ENCODE measurements at regions not wholly inside any gene's neighbourhood (a gene's known extent, or its start where the extent isn't known, plus 50 kb on each side); places are given as distances from the start of the nearest gene placed in this dataset.

DNA sequence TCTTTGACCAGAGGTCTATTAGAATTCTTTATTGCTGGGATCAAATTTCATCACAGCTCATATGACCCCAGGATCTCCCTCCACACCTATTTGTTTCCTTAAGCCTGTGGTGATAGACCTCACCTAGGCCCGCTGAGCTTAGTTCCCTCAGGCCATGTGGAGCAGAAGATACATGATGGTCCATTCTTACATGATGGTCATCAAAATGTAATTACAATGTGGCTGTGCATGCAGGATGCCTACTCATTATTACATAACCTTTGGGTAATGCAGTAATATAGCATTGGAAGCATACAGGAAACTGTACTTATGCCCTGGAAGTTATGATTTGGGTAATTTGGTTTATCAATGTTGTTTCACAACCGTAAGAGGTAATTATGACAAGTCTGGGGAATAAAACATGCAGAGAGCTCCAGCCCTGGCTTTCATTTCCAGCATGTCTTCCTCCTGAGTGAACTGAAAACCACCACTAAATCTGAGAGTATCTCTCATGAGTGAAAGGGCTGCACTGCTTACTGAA is 67.0 kb upstream of the AGA start:
- no peaks in the 10 kb centered on the region for H4K20me1 ChIP-seq (ENCODE audit: insufficient read depth)
- no peak overlapping the region for H3K9ac ChIP-seq
- TF ChIP-seq, protein P1, sequence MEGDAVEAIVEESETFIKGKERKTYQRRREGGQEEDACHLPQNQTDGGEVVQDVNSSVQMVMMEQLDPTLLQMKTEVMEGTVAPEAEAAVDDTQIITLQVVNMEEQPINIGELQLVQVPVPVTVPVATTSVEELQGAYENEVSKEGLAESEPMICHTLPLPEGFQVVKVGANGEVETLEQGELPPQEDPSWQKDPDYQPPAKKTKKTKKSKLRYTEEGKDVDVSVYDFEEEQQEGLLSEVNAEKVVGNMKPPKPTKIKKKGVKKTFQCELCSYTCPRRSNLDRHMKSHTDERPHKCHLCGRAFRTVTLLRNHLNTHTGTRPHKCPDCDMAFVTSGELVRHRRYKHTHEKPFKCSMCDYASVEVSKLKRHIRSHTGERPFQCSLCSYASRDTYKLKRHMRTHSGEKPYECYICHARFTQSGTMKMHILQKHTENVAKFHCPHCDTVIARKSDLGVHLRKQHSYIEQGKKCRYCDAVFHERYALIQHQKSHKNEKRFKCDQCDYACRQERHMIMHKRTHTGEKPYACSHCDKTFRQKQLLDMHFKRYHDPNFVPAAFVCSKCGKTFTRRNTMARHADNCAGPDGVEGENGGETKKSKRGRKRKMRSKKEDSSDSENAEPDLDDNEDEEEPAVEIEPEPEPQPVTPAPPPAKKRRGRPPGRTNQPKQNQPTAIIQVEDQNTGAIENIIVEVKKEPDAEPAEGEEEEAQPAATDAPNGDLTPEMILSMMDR (conservative IDR thresholded peaks at IDR 0.05; ENCODE audit: low read depth, low read length): no peak
- no peaks in the 10 kb centered on the region for H3K4me1 ChIP-seq (ENCODE audit: low read depth, poor library complexity, severe bottlenecking)
- no peaks in the 10 kb centered on the region for H3K36me3 ChIP-seq (ENCODE audit: insufficient read depth)
- H3K27ac ChIP-seq: no peak overlapping the region
- H3K4me2 ChIP-seq: no peak overlapping the region
- no peaks in the 10 kb centered on the region for H3K27me3 ChIP-seq (ENCODE audit: insufficient read depth, low read depth)
- no peaks in the 10 kb centered on the region for H3K79me2 ChIP-seq (ENCODE audit: insufficient read depth, low read depth)
- no peak overlapping the region for H3K4me3 ChIP-seq (IDR thresholded peaks at IDR 0.05; ENCODE audit: insufficient read depth, low read depth, low read length)
- H2AFZ ChIP-seq (ENCODE audit: low read depth): no peak overlapping the region

DNA sequence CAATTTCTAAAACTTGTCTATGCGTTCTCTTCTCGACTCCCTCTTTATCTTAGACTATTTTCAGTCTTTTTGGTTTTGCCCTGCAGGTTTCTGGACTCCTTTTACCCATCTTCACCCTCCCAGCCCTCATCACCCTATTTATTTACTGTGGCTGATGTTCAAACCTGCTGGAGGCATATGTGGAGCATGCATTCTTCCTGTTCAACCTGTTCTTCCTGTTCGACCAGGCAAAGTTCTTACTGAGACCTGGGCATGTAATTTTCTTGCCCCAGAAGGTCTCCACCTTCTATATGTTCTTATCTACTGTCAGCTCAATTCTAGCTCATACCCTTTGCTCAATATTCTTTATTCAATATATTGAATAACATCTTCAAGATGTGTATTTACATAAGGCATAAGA is 69.4 kb upstream of the AGA start:
- Histone ChIP-seq H4K20me1 (ENCODE audit: insufficient read depth) (no peaks in the 10 kb centered on the region), H3K4me3 (IDR thresholded peaks at IDR 0.05; ENCODE audit: insufficient read depth, low read depth, low read length) (no peak overlapping the region), H3K4me1 (ENCODE audit: low read depth, poor library complexity, severe bottlenecking) (no peaks in the 10 kb centered on the region), H3K36me3 (ENCODE audit: insufficient read depth) (no peaks in the 10 kb centered on the region), H3K4me2 (no peak overlapping the region), H3K27me3 (ENCODE audit: insufficient read depth, low read depth) (no peaks in the 10 kb centered on the region), H2AFZ (ENCODE audit: low read depth) (no peak overlapping the region), H3K79me2 (ENCODE audit: insufficient read depth, low read depth) (no peaks in the 10 kb centered on the region), H3K27ac (no peak overlapping the region), H3K9ac (no peak overlapping the region)
- TF ChIP-seq, protein P1 (conservative IDR thresholded peaks at IDR 0.05; ENCODE audit: low read depth, low read length): no peak

DNA sequence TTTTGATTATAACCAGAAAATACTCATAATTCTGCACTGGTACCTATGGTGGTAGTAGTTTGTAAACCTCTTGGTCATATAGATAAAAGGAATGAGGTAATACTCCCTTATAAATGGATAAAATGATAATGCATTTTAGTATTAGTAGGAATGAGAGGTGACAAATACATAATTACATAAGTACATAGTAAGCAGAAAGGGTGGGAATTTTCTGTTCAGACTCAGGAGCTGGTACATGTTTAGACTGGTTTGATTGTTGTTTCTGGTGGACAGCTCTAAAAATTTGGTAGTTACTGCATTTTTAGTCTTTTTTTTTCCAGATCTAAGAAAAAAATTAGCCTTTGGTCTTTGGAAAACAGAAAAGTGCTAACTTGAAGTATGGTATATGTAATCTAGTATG is 70.4 kb upstream of the AGA start:
- no peaks in the 10 kb centered on the region for H3K27me3 ChIP-seq (ENCODE audit: insufficient read depth, low read depth)
- no peaks in the 10 kb centered on the region for H3K4me1 ChIP-seq (ENCODE audit: low read depth, poor library complexity, severe bottlenecking)
- H4K20me1 ChIP-seq (ENCODE audit: insufficient read depth): no peaks in the 10 kb centered on the region
- no peak overlapping the region for H3K9ac ChIP-seq
- no peaks in the 10 kb centered on the region for H3K79me2 ChIP-seq (ENCODE audit: insufficient read depth, low read depth)
- no peak overlapping the region for H3K27ac ChIP-seq
- H3K36me3 ChIP-seq (ENCODE audit: insufficient read depth): no peaks in the 10 kb centered on the region
- no peak overlapping the region for H2AFZ ChIP-seq (ENCODE audit: low read depth)
- H3K4me2 ChIP-seq: no peak overlapping the region
- TF ChIP-seq, protein P1 (conservative IDR thresholded peaks at IDR 0.05; ENCODE audit: low read depth, low read length): no peak
- H3K4me3 ChIP-seq (IDR thresholded peaks at IDR 0.05; ENCODE audit: insufficient read depth, low read depth, low read length): no peak overlapping the region

DNA sequence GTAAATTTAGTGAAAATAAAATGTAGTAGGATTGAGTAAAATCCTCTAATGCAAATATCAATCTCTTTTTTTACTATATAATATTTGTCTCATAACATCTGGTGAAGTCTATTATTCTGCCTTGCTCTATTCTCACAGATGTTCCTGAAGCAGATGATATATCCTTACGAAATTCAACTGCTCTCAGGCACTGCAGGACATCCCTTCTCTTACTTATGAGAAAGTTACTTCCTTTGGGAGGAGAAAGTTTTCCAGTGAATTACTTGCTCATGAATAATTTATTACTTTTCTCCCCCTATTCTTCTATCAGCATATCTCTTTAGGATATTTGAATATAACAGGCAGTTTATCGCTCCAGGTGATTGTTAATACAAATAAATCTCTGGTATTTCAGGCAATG is 75.6 kb upstream of the AGA start:
- H3K27ac ChIP-seq: no peak overlapping the region
- no peak overlapping the region for H3K4me2 ChIP-seq
- H3K79me2 ChIP-seq (ENCODE audit: insufficient read depth, low read depth): no peaks in the 10 kb centered on the region
- H3K4me3 ChIP-seq (IDR thresholded peaks at IDR 0.05; ENCODE audit: insufficient read depth, low read depth, low read length): no peak overlapping the region
- H3K27me3 ChIP-seq (ENCODE audit: insufficient read depth, low read depth): no peaks in the 10 kb centered on the region
- no peak overlapping the region for H3K9ac ChIP-seq
- no peaks in the 10 kb centered on the region for H3K36me3 ChIP-seq (ENCODE audit: insufficient read depth)
- no peaks in the 10 kb centered on the region for H3K4me1 ChIP-seq (ENCODE audit: low read depth, poor library complexity, severe bottlenecking)
- no peak overlapping the region for H2AFZ ChIP-seq (ENCODE audit: low read depth)
- no peaks in the 10 kb centered on the region for H4K20me1 ChIP-seq (ENCODE audit: insufficient read depth)
- TF ChIP-seq, protein P1 (conservative IDR thresholded peaks at IDR 0.05; ENCODE audit: low read depth, low read length): no peak

Data from KMS-11 (cell line).